NCI-H1105 (cell line): ENCODE measurements at regions not wholly inside any gene's neighbourhood (a gene's known extent, or its start where the extent isn't known, plus 50 kb on each side); places are given as distances from the start of the nearest gene placed in this dataset.
"Not testable (repeated sequence)": the region's sequence is repeated elsewhere in the genome, so short reads cannot be mapped to it uniquely, and the experiment has no call there.

Source experiments
- DNase-seq: peaks from one replicate; lab custom pipeline; 2025; lab: John Stamatoyannopoulos, UW

- DNase-seq, result not testable (repeated sequence)
These were observed 335.3 kb downstream of the ADGRD1 start for GRCh38 chr12:131288765-131289695.

GRCh38 chr12:131289807-131290206 lies 336.1 kb downstream of the ADGRD1 start:
- not testable (repeated sequence) for DNase-seq

DNA sequence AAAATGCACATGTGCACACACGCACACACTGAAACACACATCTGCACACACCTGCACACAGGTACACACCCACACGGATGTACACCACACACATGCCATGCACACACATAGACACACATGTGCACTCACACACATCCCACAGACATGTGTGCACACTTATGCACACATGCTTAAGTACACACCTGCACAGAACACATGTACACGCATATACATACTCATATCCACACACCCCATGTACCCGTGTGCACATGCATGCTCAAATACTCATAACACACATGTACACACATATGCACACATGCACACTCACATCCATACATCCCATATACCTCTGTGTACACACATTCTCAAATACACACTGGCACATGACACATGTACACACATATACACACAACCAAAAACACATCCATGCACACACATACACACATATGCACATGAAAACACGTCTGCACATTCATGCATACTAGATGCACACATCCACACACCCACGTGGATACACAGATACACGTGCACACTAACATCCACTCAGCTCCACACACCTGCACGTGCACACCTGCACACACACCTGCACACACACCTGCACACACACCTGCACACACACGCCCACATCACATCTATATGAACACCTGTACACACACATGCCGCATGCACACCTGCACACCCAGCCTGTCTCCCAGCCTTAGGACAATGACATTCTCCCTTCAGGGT lies 336.7 kb downstream of the ADGRD1 start:
- DNase-seq, result no peak

GRCh38 chr12:131293071-131294015 lies 339.6 kb downstream of the ADGRD1 start:
- DNase-seq, result not testable (repeated sequence)

GRCh38 chr12:131294716-131295115 lies 341.0 kb downstream of the ADGRD1 start:
- not testable (repeated sequence) for DNase-seq

GRCh38 chr12:131295117-131295516 lies 341.4 kb downstream of the ADGRD1 start:
- not testable (repeated sequence) for DNase-seq

DNA sequence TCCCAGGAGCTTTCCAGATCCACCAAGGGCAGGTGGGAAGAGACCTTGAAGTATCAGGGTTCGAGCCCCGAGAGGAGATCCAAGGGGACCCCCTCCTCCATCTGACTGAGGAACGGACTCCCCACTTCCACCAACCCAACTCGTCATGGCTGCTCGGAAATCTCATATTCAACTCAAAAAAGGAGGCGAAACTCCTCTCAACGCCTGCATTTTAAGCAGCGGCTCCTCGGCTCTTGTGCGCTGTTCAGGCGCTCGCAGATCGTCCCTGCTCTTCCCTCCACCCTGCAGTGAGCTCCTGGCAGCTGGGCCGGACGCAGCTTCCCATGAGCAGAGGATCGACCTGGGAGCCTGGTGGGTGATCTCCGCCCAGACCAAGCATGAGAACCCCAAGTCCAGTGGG lies 341.9 kb downstream of the ADGRD1 start:
- DNase-seq, result not testable (repeated sequence)

DNA sequence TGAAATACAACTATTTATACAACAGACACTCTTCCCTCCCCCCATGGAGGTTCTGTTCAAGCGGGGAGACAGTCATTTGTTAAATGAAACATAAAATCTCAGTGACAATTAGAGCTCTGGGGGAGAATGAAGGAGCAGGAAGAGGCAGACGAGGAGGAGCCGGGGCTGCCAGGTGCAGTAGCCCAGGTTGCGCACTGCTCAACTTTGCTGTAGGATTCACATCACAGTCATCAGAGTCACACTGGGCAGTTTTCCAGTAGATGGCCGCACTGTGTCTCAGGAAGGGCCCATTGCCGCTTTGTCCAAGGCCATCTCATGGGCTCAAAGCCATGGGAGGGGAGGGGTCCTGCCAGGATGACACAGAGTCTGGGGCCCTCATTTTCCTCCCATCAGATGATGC lies 342.4 kb downstream of the ADGRD1 start:
- DNase-seq, result not testable (repeated sequence)

GRCh38 chr12:131296651-131297050 lies 342.9 kb downstream of the ADGRD1 start:
- not testable (repeated sequence) for DNase-seq

DNA sequence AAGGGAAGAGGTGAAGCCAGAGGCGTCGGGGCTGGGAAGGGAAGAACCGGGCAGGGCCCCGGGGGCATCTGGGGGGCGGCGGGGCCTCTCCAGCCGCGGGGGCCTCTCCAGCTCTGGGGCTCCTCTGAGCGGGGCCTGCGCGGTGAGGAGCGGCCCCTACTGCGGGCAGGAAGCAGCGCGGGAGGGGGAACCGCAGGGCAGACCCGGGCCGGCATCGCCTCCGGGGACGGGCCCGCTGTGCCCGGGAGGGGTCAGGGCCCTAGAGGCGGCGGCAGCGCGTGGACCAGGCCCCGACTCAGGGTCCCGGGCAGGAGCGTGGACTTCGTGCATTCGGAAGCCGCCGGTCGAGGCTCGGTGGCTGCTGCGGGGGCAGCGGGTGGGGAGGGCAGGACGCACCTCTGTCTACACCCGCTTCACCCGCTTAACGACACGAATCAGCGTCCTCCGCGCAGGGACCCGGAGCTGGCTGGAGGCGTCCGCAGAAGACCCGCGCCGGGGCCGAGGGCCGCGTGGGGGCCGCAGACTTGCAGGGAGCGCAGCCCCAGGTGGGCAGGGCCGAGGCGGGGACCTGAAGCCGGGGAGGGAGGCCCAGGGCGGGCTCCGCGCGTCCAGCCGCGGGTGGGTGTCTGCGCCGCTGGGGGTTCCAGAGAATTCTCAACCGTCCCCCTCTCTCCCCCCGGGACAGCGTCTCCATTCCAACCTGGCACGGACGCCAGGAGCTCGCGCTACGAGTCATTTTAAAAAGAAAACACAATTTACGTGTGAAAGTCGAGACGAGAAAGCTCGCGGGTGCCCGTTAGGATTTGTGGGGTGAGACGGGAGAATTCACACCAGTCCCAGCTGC lies 345.0 kb downstream of the ADGRD1 start:
- not testable (repeated sequence) for DNase-seq

DNA sequence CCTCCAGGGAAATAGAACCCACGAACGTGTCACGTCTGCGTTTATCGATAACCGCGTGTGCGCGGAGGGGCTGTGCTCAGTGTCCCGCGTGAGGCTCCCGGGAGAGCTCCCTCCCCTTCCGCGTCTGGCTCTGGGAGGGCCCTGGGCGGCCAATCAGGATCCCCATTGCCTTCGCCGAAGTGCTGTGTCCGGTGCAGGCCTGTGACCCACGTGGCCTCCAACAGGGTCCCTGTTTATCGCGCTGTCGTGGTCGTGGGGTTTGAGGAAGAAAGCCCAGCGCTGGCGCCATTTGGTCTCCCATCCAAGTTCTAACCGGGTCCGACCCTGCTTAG lies 345.6 kb downstream of the ADGRD1 start:
- not testable (repeated sequence) for DNase-seq

- DNase-seq, result not testable (repeated sequence)
These were observed 349.9 kb downstream of the ADGRD1 start for GRCh38 chr12:131303576-131303975.

GRCh38 chr12:131304642-131305041 lies 350.9 kb downstream of the ADGRD1 start:
- DNase-seq, result not testable (repeated sequence)

GRCh38 chr12:131309700-131310099 lies 356.0 kb downstream of the ADGRD1 start:
- DNase-seq, result no peak

GRCh38 chr12:131310227-131310969 lies 356.7 kb downstream of the ADGRD1 start:
- not testable (repeated sequence) for DNase-seq

DNA sequence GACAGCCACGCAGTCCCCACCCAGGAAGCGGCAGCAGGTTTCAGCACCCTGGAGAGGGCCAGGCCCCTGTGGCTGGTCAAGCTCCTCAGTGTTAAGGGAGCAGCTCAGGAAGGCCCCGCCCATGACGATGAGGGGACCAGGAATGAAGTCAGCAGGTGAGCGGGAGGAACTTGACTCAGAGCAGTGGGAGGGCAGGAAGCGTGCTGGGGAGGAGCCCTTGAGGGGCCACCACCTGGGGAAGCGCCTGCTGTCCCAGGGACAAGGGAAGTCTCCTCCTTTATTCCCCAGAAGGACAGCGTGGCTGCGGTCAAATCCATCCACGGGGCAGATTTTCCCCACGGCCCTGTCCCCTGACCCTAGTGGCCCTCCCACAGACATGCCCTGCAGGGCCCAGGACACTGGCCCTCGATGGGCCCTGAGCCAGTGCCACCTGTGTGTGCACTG lies 357.6 kb downstream of the ADGRD1 start:
- DNase-seq, result not testable (repeated sequence)

- no peak for DNase-seq
These were observed 358.1 kb downstream of the ADGRD1 start for GRCh38 chr12:131311764-131312163.

DNA sequence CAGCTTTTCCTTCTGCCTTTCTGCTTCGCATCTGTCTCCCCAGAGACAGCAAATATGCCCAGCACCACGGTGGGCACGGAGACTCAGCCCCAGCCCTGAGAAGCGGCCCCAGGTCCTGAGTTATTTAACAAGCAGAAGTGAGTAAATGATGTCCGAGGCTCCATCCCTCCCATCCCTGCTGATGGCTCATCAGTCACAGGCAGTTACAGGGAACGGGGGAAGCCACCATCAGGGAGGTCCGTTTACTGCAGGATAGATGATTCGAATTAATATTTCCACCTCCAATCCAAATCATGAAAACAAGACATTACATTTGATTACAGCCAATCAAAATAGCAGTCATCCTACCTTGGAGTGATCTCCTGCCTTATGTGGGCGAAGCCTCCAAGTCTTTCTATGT lies 358.7 kb downstream of the ADGRD1 start:
- not testable (repeated sequence) for DNase-seq

DNA sequence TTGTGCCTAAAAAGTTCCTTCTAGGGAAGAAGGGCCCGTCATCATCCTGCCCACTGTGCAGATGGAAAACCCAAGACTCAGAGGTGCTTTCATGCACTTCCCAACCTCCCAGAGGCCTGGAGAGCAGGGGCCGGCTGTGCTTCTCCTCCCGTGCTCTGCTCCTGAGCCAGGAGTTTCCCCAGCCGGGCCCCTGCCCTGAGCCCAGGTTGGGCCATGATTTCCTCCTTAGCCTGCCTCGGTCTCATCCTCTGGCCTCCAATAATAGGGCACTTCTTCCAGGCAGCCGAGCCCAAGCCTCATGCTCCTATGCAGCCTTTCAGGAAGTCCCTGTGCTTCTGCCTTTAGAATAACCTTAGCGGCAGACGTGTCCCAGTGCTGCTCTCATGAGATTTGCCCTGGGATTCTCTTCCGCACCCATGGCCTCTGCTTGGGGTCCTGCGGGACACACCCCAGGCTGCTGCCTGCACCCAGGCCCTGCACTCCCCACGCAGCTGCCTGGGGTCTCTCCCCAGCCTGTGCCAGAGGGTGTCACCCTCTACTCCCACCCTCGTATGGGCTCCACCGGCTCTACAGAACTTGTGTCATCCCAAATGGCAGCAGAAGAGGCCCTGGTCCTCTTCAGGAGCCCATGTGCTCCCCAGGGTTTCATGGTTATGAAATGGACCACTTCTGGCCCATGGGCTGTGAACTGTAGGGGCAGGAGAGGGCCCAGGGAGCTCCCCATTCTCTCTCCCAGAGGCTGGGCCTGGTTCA lies 359.3 kb downstream of the ADGRD1 start:
- DNase-seq, result no peak
